NT2/D1 (cell line): ENCODE measurements at regions not wholly inside any gene's neighbourhood (a gene's known extent, or its start where the extent isn't known, plus 50 kb on each side); places are given as distances from the start of the nearest gene placed in this dataset.

Source experiments
- SUZ12 ChIP-seq: IDR thresholded peaks from 2 replicates; pipeline ENCODE4 v1.6.1; 2011; ENCODE audit not compliant: insufficient read length, insufficient read depth; ENCODE audit errors: extremely low read depth
- YY1 ChIP-seq: IDR thresholded peaks from 2 replicates; pipeline ENCODE4 v1.6.1; 2011; ENCODE audit not compliant: insufficient read length, insufficient read depth
- ZNF274 ChIP-seq: IDR thresholded peaks from 2 replicates; pipeline ENCODE4 v1.6.1; 2011; ENCODE audit warnings: mild to moderate bottlenecking, low read depth, low read length

DNA sequence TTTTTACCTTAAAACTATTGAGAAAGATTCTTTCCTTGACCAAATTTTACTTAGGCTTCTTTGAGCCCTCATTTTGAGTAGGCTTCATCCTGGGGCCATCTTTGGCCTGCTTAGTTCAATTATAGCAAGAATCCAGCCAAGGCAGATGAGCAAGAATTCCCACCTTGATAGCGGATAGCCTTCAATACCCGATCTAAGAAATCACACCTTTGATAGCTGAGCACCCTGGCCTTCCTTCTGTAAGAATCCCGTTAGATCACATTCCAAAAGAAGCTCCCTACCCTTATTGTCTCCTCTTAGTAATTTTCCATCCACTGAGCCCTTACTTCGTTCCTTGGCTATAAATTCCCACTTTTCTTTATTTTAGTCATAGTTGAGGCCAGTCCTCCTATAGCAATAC is 275.4 kb upstream of the ROBO1 start:
- TF ChIP-seq YY1 (no peak), SUZ12 (no peak), ZNF274 (no peak)
